PC-3 (cell line): ENCODE measurements at regions not wholly inside any gene's neighbourhood (a gene's known extent, or its start where the extent isn't known, plus 50 kb on each side); places are given as distances from the start of the nearest gene placed in this dataset.

ENCODE experiments used
- ATAC-seq: fragments of 200-7000 bp; cut with Tn5 transposase; 2 replicates; pipeline ENCODE4 v1.9.1; 2020; ENCODE audit warnings: mild to moderate bottlenecking, moderate library complexity
- BruUV-seq: library from RNA; stranded (reverse); fragments of 400-500 nt; replicated peaks from 2 replicates; lab custom pipeline; 2021; lab: Mats Ljungman, UMichigan
- CTCF ChIA-PET: fragments of 300-600 bp; sonication (Branson Sonifier 250); formaldehyde crosslinking; loops from one replicate; lab custom pipeline; 2022; ENCODE audit warnings: antibody characterized with exemption; lab: Charles Lee
- POLR2A ChIA-PET: fragments of 300-600 bp; sonication (Branson Sonifier 250); formaldehyde crosslinking; loops from one replicate; lab custom pipeline; 2022; ENCODE audit warnings: antibody characterized with exemption; ENCODE audit not compliant: unreplicated experiment; lab: Charles Lee
- DNase-seq: peaks from one replicate; pipeline ENCODE4 v3.0.0-alpha.2; 2015
- H2AFZ ChIP-seq: fragments of 300-600 bp; sonication (generic); 2 replicates; pipeline ENCODE4 v1.6.0; 2016; ENCODE audit warnings: antibody characterized with exemption, low read length
- H3F3A ChIP-seq: fragments of 300-600 bp; sonication (generic); one replicate; pipeline ENCODE4 v1.6.0; 2017; ENCODE audit warnings: antibody characterized with exemption, low read length, control low read depth, mild to moderate bottlenecking; ENCODE audit not compliant: unreplicated experiment
- H3K27ac ChIP-seq: fragments of 300-600 bp; sonication (generic); 2 replicates; pipeline ENCODE4 v1.5.1; 2016; ENCODE audit warnings: mild to moderate bottlenecking, low read length
- H3K27me3 ChIP-seq: fragments of 300-600 bp; sonication (generic); 2 replicates; pipeline ENCODE4 v1.6.1; 2016; ENCODE audit warnings: low read length, mixed read lengths
- H3K36me3 ChIP-seq: fragments of 300-600 bp; sonication (generic); 2 replicates; pipeline ENCODE4 v1.6.1; 2016; ENCODE audit warnings: low read depth, mixed run types, low read length, mixed read lengths
- H3K4me1 ChIP-seq: fragments of 300-600 bp; sonication (generic); 2 replicates; pipeline ENCODE4 v1.5.1; 2016; ENCODE audit warnings: low read length; ENCODE audit not compliant: insufficient read depth
- H3K4me2 ChIP-seq: fragments of 300-600 bp; sonication (generic); 2 replicates; pipeline ENCODE4 v1.6.0; 2016; ENCODE audit warnings: low read length
- H3K4me3 ChIP-seq: fragments of 300-600 bp; sonication (generic); 2 replicates; pipeline ENCODE4 v1.5.1; 2016; ENCODE audit warnings: mild to moderate bottlenecking, low read length, mixed read lengths
- H3K79me2 ChIP-seq: fragments of 300-600 bp; sonication (generic); 2 replicates; pipeline ENCODE4 v1.6.1; 2017; ENCODE audit warnings: low read length, mixed read lengths
- H3K9ac ChIP-seq: fragments of 300-600 bp; sonication (generic); 2 replicates; pipeline ENCODE4 v1.6.0; 2016; ENCODE audit warnings: mild to moderate bottlenecking, low read length
- H3K9me2 ChIP-seq: fragments of 300-600 bp; sonication (generic); replicated peaks from 2 replicates; pipeline ENCODE4 v1.6.1; 2016; ENCODE audit warnings: mixed run types, low read length, mixed read lengths
- H3K9me3 ChIP-seq: fragments of 300-600 bp; sonication (generic); 2 replicates; pipeline ENCODE4 v1.6.1; 2016; ENCODE audit warnings: low read length, mixed read lengths
- H4K20me1 ChIP-seq: fragments of 300-600 bp; sonication (generic); 2 replicates; pipeline ENCODE4 v1.6.1; 2016; ENCODE audit warnings: low read length, mixed read lengths
- CTCF ChIP-seq: fragments of 300-600 bp; sonication (generic); conservative IDR thresholded peaks from 2 replicates; pipeline ENCODE4 v1.5.1; 2017; ENCODE audit warnings: antibody characterized with exemption, low read depth, mild to moderate bottlenecking, low read length
- EZH2 ChIP-seq: fragments of 300-600 bp; sonication (generic); IDR thresholded peaks from one replicate; pipeline ENCODE4 v1.6.1; 2017; ENCODE audit warnings: antibody characterized with exemption, mild to moderate bottlenecking, low read length; ENCODE audit not compliant: unreplicated experiment
- EZH2phosphoT487 ChIP-seq: fragments of 300-600 bp; sonication (generic); IDR thresholded peaks from 2 replicates; pipeline ENCODE4 v1.6.1; 2018; ENCODE audit warnings: mild to moderate bottlenecking, antibody characterized with exemption, low read length, borderline replicate concordance
- intact Hi-C: fragments of 100-400 bp; cut with micrococcal nuclease; formaldehyde crosslinking; loops from 2 replicates; pipeline ENCODE4 v1.9.0; 2023

- no peaks in the 10 kb centered on the region for H3K9me3 ChIP-seq
- no peak overlapping the region for H3K4me2 ChIP-seq
- peaks cover 42% of the 10 kb centered on the region for H3K27me3 ChIP-seq
- H3K9ac ChIP-seq = no peak overlapping the region
- H3K4me3 ChIP-seq = no peak overlapping the region
- H2AFZ ChIP-seq = no peak overlapping the region
- intact Hi-C loops = no loop called here
- ChIA-PET CTCF (no interaction called here), POLR2A (no interaction called here)
- H3K4me1 ChIP-seq = peaks cover 10% of the 10 kb centered on the region
- TF ChIP-seq EZH2phosphoT487 = no peak
- no peak for TF ChIP-seq CTCF
- no peak for TF ChIP-seq EZH2
- H4K20me1 ChIP-seq = no peaks in the 10 kb centered on the region
- BruUV-seq = no TSS peak
- no peaks in the 10 kb centered on the region for H3K79me2 ChIP-seq
- H3K27ac ChIP-seq = no peak overlapping the region
- DNase-seq (no peak), ATAC-seq (no peak)
- no peaks in the 10 kb centered on the region for H3K9me2 ChIP-seq
- peaks cover 7% of the 10 kb centered on the region for H3F3A ChIP-seq
- H3K36me3 ChIP-seq = no peaks in the 10 kb centered on the region
Observed at GRCh38 chr11:93051186-93051585, 81.7 kb downstream of the MTNR1B start.

- no peak overlapping the region for H3K4me2 ChIP-seq
- H3F3A ChIP-seq = peaks cover 7% of the 10 kb centered on the region
- ChIA-PET POLR2A (no interaction called here), CTCF (no interaction called here)
- ATAC-seq = no peak
- H3K27ac ChIP-seq = no peak overlapping the region
- TF ChIP-seq EZH2phosphoT487 (no peak), CTCF (no peak), EZH2 (no peak)
- no peak for DNase-seq
- no peaks in the 10 kb centered on the region for H3K79me2 ChIP-seq
- H3K36me3 ChIP-seq = no peaks in the 10 kb centered on the region
- H3K4me1 ChIP-seq = peaks cover 10% of the 10 kb centered on the region
- no peak overlapping the region for H2AFZ ChIP-seq
- H3K9me3 ChIP-seq = no peaks in the 10 kb centered on the region
- H3K9ac ChIP-seq = no peak overlapping the region
- intact Hi-C loops = no loop called here
- no peak overlapping the region for H3K4me3 ChIP-seq
- BruUV-seq = no TSS peak
- H3K27me3 ChIP-seq = peaks cover 42% of the 10 kb centered on the region
- H4K20me1 ChIP-seq = no peaks in the 10 kb centered on the region
- H3K9me2 ChIP-seq = no peaks in the 10 kb centered on the region
Observed at GRCh38 chr11:93053864-93054263, 84.4 kb downstream of the MTNR1B start.

- H3K27ac ChIP-seq = no peak overlapping the region
- CTCF ChIA-PET = no interaction called here
- H3K9me2 ChIP-seq = no peaks in the 10 kb centered on the region
- no peak for TF ChIP-seq CTCF
- no peak for TF ChIP-seq EZH2phosphoT487
- TF ChIP-seq EZH2 = no peak
- H2AFZ ChIP-seq = no peak overlapping the region
- no TSS peak for BruUV-seq
- H3K9me3 ChIP-seq = no peaks in the 10 kb centered on the region
- no peak overlapping the region for H3K4me3 ChIP-seq
- H3F3A ChIP-seq = peaks cover 7% of the 10 kb centered on the region
- no peaks in the 10 kb centered on the region for H3K36me3 ChIP-seq
- H4K20me1 ChIP-seq = no peaks in the 10 kb centered on the region
- ATAC-seq = peak; percentile 37; the same call in 1 of the 2 replicates
- POLR2A ChIA-PET = no interaction called here
- peak; percentile 32 for DNase-seq
- peaks cover 10% of the 10 kb centered on the region for H3K4me1 ChIP-seq
- intact Hi-C loops = no loop called here
- no peak overlapping the region for H3K9ac ChIP-seq
- no peak overlapping the region for H3K4me2 ChIP-seq
- peaks cover 40% of the 10 kb centered on the region for H3K27me3 ChIP-seq
- no peaks in the 10 kb centered on the region for H3K79me2 ChIP-seq
Observed at GRCh38 chr11:93054279-93054678, 84.8 kb downstream of the MTNR1B start.
